ENCODE measurements at regions not wholly inside any gene's neighbourhood (a gene's known extent, or its start where the extent isn't known, plus 50 kb on each side); places are given as distances from the start of the nearest gene placed in this dataset.

GRCh38 chr3:154850921-154851320 is 229.2 kb upstream of the MME start:
- TF ChIP-seq ZBTB7A (IDR thresholded peaks at IDR 0.05; ENCODE audit: low read depth) = no peak

- TF ChIP-seq MAX (IDR thresholded peaks at IDR 0.05) (no peak), RAD21 (IDR thresholded peaks at IDR 0.05; ENCODE audit: low read depth) (no peak), TAF1 (IDR thresholded peaks at IDR 0.05; ENCODE audit: low read depth) (no peak), REST (IDR thresholded peaks at IDR 0.05; ENCODE audit: low read depth) (no peak), YY1 (IDR thresholded peaks at IDR 0.05; ENCODE audit: low read depth) (no peak), EGR1 (IDR thresholded peaks at IDR 0.05) (no peak), TCF12 (IDR thresholded peaks at IDR 0.05; ENCODE audit: low read depth) (no peak), NFIC (IDR thresholded peaks at IDR 0.05) (no peak), EP300 (IDR thresholded peaks at IDR 0.05; ENCODE audit: borderline replicate concordance) (no peak), CREB1 (IDR thresholded peaks at IDR 0.05; ENCODE audit: low read depth) (no peak), TEAD4 (IDR thresholded peaks at IDR 0.05) (no peak)
Measured at GRCh38 chr3:154849408-154849807, 230.7 kb upstream of the MME start.

GRCh38 chr3:154844863-154845262 is 235.3 kb upstream of the MME start:
- TF ChIP-seq ZBTB7A (IDR thresholded peaks at IDR 0.05; ENCODE audit: low read depth) (no peak), USF1 (IDR thresholded peaks at IDR 0.05) (no peak), TCF12 (IDR thresholded peaks at IDR 0.05; ENCODE audit: low read depth) (no peak), TEAD4 (IDR thresholded peaks at IDR 0.05) (no peak), FOXM1 (IDR thresholded peaks at IDR 0.05; ENCODE audit: borderline replicate concordance, low read depth) (no peak), TAF1 (IDR thresholded peaks at IDR 0.05; ENCODE audit: low read depth) (no peak), MAX (IDR thresholded peaks at IDR 0.05) (no peak), EGR1 (IDR thresholded peaks at IDR 0.05) (no peak), REST (IDR thresholded peaks at IDR 0.05; ENCODE audit: low read depth) (no peak), NFIC (IDR thresholded peaks at IDR 0.05) (no peak), CEBPB (IDR thresholded peaks at IDR 0.05) (no peak)

- TF ChIP-seq TCF12 (IDR thresholded peaks at IDR 0.05; ENCODE audit: low read depth) (no peak), TEAD4 (IDR thresholded peaks at IDR 0.05) (no peak), RAD21 (IDR thresholded peaks at IDR 0.05; ENCODE audit: low read depth) (no peak), CEBPB (IDR thresholded peaks at IDR 0.05) (no peak), FOXM1 (IDR thresholded peaks at IDR 0.05; ENCODE audit: borderline replicate concordance, low read depth) (no peak), EGR1 (IDR thresholded peaks at IDR 0.05) (no peak), EP300 (IDR thresholded peaks at IDR 0.05; ENCODE audit: borderline replicate concordance) (no peak)
Measured at GRCh38 chr3:154843647-154844046, 236.5 kb upstream of the MME start.

GRCh38 chr3:154842536-154842935 is 237.6 kb upstream of the MME start:
- TF ChIP-seq FOXM1 (IDR thresholded peaks at IDR 0.05; ENCODE audit: borderline replicate concordance, low read depth) = no peak
- no peak for TF ChIP-seq USF1 (IDR thresholded peaks at IDR 0.05)
- no peak for TF ChIP-seq CEBPB (IDR thresholded peaks at IDR 0.05)
- TF ChIP-seq EP300 (IDR thresholded peaks at IDR 0.05; ENCODE audit: borderline replicate concordance) = no peak
- TF ChIP-seq TAF1 (IDR thresholded peaks at IDR 0.05; ENCODE audit: low read depth) = no peak
- TF ChIP-seq ZBTB7A (IDR thresholded peaks at IDR 0.05; ENCODE audit: low read depth) = no peak
- no peak for TF ChIP-seq REST (IDR thresholded peaks at IDR 0.05; ENCODE audit: low read depth)
- TF ChIP-seq EGR1 (IDR thresholded peaks at IDR 0.05) = no peak
- no peak for TF ChIP-seq MAX (IDR thresholded peaks at IDR 0.05)
- TF ChIP-seq NFIC (IDR thresholded peaks at IDR 0.05) = no peak
- no peak for TF ChIP-seq CREB1 (IDR thresholded peaks at IDR 0.05; ENCODE audit: low read depth)
- no peak for TF ChIP-seq YY1 (IDR thresholded peaks at IDR 0.05; ENCODE audit: low read depth)
- no peak for TF ChIP-seq TEAD4 (IDR thresholded peaks at IDR 0.05)
- no peak for TF ChIP-seq RAD21 (IDR thresholded peaks at IDR 0.05; ENCODE audit: low read depth)
- no peak for TF ChIP-seq TCF12 (IDR thresholded peaks at IDR 0.05; ENCODE audit: low read depth)
